Astrocyte of the spinal cord (primary cell): ENCODE measurements at regions not wholly inside any gene's neighbourhood (a gene's known extent, or its start where the extent isn't known, plus 50 kb on each side); places are given as distances from the start of the nearest gene placed in this dataset.

Experiments used
- DNase-seq: peaks from one replicate; pipeline ENCODE4 v3.0.0; 2011; ENCODE audit warnings: low read depth, low spot score
- H3K4me3 ChIP-seq: 2 replicates; pipeline ENCODE4 v1.5.1; 2011; ENCODE audit warnings: low read depth, mild to moderate bottlenecking, low read length, moderate library complexity
- in situ Hi-C: cut with HindIII; loops from 2 replicates; pipeline ENCODE4 v1.10.0; 2017; ENCODE audit warnings: low sequenced_read_pairs
- TF ChIP-seq, protein P1 (sequence below): IDR thresholded peaks from 2 replicates; pipeline ENCODE4 v1.5.1; 2012; ENCODE audit warnings: low read depth, mild to moderate bottlenecking, low read length, inconsistent platforms

DNA sequence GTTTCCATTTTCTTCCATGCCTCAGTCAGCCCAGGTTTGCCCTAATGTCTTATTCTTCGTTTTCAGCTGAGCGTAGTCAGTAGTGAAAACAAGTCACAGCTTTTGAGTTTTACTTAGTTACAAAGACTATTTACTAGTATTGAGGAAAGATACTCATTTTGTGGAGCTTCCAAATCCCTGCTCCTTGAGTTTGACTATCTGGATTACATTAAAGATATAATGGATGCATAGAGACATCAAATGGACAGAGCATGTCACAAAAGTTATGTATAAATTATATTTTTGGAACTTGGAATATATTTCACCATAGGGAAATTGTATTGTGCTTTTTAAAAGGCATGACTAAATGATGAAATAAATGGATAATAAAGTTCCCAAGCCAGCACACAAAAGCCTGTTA lies 54.6 kb upstream of the AKAP13 start:
- no peak overlapping the region for H3K4me3 ChIP-seq
- TF ChIP-seq, protein P1, sequence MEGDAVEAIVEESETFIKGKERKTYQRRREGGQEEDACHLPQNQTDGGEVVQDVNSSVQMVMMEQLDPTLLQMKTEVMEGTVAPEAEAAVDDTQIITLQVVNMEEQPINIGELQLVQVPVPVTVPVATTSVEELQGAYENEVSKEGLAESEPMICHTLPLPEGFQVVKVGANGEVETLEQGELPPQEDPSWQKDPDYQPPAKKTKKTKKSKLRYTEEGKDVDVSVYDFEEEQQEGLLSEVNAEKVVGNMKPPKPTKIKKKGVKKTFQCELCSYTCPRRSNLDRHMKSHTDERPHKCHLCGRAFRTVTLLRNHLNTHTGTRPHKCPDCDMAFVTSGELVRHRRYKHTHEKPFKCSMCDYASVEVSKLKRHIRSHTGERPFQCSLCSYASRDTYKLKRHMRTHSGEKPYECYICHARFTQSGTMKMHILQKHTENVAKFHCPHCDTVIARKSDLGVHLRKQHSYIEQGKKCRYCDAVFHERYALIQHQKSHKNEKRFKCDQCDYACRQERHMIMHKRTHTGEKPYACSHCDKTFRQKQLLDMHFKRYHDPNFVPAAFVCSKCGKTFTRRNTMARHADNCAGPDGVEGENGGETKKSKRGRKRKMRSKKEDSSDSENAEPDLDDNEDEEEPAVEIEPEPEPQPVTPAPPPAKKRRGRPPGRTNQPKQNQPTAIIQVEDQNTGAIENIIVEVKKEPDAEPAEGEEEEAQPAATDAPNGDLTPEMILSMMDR: no peak
- DNase-seq: no peak
- in situ Hi-C loops: no loop called here

DNA sequence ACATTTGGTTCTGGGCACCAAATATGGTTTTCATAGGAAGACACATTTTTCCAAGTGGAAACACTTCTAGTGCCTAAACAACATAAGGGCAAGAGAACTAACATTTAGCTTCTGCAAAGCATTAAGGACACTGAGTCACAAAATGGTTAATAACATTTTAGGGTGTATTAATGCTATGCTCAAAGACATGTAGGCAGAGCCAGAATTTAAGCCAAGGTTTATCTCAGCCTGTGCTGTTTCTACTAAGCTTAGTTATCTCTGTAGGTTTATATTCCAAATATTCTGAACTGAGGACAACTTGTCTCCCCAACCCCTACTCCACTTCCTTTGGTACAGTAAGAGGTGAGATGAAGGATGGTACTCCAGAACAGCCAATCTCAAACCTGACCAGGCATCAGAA lies 54.1 kb upstream of the AKAP13 start:
- in situ Hi-C loops: no loop called here
- no peak for DNase-seq
- no peak overlapping the region for H3K4me3 ChIP-seq
- TF ChIP-seq, protein P1: no peak

- no peak overlapping the region for H3K4me3 ChIP-seq
- TF ChIP-seq, protein P1: no peak
- DNase-seq: no peak
- in situ Hi-C loops: no loop called here
Measured at GRCh38 chr15:85327820-85328219, 52.6 kb upstream of the AKAP13 start.

DNA sequence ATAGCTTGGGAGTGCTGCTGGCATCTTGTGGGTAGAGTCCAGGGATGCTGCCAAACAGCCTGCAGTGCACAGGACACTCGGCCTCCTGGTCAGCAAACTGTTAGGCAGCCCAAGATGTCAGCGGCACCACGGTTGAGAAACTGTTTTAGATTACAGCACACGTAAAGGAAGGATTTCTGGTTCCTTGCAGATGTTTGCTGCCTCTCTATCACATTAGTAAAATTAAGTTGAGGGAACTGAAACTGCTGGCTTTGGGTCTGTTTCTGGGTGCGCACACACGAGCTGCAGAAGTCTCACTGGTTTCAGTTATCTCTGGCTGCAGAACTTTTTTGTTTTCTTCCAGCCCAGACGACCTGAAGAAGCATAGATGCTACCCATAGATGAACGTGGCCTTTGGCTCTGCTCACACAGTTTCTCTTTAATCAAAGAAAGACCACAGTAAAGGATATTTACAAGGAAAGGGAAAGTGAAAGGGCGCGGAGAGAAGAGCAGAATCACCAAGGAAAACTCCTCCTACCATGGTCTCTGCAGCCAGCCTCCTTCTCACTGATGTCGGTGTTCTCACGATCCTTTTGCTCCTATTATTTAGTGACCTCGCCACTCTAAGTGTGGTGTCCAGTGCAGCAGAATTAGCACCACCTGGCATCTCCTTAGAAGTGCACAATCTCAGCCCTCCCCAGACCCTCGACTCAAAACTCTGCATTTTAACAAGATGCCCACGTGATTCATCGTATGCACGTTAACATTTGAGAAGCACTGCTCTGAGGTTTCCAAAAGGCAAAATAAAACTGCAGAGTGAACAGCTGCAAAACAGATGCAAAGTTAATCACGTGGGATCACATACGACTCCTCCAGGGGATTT lies 50.6 kb upstream of the AKAP13 start:
- peak overlapping the region; percentile 26 for H3K4me3 ChIP-seq
- TF ChIP-seq, protein P1: no peak
- peak; percentile 74 for DNase-seq
- in situ Hi-C loops: no loop called here
